VCaP (cell line): ENCODE measurements at regions not wholly inside any gene's neighbourhood (a gene's known extent, or its start where the extent isn't known, plus 50 kb on each side); places are given as distances from the start of the nearest gene placed in this dataset.

Experiments
- H3K27ac ChIP-seq: fragments of 450-650 bp; 2 replicates; pipeline ENCODE4 v1.5.1; 2017
- TF ChIP-seq, protein P1 (sequence below): fragments of 450-650 bp; conservative IDR thresholded peaks from 2 replicates; pipeline ENCODE4 v1.5.1; 2017; ENCODE audit warnings: mild to moderate bottlenecking, moderate library complexity

DNA sequence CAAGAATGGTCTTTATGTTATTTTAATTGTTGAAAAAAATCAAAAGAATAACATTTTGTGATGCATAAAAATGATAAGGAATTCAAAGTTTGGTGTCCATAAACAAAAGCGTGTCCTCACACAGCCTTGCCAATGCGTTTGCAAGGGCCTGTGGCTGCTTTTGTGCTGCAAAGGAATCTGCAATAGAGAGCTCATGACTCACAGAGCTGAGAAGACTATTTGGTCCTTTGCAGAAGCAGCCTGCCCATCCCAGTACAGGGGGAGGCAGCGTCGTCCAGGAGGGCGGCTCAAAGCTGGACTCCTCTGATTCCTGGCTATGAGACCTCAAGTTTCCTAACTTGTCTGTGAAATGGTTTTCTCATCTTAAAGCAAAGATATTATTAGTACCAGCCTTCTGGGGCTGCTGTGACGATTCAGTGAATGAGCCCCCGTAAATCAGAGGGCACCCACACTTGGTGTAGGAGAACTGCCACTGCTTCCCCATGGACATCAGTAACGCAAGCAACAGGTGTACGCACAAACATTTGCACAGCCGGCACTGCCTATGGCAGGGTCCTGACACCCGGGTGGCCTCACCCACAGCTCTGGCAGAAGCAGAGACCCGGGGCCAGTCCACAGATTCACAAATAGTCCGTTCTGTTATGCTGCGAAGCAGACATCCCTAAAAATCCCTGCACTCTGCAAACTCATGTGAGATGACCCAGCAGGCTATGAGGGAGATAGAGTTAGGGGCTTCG is 70.6 kb upstream of the ASAP2 start:
- H3K27ac ChIP-seq: no peak overlapping the region
- TF ChIP-seq, protein P1, sequence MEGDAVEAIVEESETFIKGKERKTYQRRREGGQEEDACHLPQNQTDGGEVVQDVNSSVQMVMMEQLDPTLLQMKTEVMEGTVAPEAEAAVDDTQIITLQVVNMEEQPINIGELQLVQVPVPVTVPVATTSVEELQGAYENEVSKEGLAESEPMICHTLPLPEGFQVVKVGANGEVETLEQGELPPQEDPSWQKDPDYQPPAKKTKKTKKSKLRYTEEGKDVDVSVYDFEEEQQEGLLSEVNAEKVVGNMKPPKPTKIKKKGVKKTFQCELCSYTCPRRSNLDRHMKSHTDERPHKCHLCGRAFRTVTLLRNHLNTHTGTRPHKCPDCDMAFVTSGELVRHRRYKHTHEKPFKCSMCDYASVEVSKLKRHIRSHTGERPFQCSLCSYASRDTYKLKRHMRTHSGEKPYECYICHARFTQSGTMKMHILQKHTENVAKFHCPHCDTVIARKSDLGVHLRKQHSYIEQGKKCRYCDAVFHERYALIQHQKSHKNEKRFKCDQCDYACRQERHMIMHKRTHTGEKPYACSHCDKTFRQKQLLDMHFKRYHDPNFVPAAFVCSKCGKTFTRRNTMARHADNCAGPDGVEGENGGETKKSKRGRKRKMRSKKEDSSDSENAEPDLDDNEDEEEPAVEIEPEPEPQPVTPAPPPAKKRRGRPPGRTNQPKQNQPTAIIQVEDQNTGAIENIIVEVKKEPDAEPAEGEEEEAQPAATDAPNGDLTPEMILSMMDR: no peak

DNA sequence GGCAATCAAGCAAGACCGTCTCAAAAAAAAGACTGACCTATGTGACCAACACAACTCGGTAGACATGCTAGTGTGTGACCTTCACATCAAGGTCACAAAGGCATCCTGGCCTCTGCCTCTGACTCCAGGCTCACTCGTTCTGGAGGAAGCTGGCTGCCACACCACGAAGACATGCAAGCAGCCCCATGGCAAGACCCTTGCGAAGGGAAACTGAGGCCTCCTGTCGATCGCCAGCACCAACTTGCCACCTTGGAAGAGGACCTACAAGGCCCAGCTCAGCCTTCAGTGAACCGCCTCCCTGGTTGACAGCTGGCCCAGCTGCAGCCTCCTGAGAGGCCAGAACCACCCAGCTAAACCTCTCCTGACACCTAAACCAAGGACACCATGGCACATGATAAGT is 79.3 kb upstream of the ASAP2 start:
- H3K27ac ChIP-seq: no peak overlapping the region
- TF ChIP-seq, protein P1: no peak

DNA sequence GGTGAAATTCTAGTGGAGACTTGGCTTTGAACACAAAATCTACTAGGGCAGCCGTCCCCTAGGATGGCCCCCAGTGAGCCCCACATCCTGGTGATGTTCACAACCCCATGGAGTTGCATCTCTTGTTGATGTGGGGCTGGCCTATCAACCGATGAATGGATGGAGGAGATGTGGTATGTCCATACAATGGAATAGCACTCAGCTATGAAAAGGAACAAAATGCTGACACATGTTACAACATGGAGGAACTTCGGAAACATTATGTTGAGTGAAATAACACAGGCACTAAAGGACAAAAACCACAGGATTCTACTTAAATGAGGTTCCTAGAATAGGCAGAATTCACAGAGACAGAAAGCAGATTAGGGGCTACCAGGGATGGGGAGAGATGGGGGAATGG is 80.1 kb upstream of the ASAP2 start:
- H3K27ac ChIP-seq: no peak overlapping the region
- TF ChIP-seq, protein P1: no peak

DNA sequence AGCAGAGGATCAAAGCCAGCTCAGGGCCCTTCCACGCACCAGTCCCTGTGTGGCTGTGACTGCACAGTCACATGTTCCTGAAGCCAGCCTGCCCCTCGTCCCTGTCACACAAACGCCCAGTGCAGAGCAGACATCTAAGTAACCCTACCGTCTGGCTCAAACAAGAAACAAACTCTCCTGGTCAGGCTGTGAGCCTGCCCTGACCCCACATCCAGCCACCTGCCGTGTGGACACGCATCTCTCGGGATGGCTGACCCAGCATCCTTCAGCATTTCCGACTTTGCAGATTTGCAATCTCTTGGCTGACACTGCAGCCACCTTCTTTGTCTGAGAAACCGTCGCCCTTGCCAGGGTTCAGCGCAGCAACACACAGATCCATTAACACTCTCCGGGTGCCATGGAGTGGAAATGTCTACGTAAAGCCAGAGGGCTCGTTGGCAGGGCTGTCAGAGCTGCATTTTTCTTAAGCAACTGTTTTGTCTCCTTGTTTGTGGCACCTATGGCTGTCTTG is 82.3 kb upstream of the ASAP2 start:
- no peak overlapping the region for H3K27ac ChIP-seq
- TF ChIP-seq, protein P1: no peak

DNA sequence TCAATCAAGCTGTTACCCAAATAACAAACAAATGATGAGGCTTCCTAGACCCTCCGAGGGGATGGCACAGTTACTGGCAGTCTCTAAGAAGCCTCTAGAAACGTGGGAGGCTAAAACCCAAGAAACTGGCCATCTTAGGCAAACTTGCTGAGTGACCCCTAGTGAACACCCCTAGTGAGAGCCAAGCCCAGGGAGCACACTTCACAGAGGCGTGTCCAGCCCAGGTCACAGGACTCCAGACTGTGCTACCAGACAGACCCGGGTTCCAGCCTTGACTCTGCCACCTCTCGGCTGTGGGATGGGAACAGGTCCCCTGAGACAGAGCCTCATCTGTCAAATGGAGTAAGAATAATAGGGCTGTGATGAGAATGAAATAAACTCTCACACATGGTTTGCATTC is 83.5 kb upstream of the ASAP2 start:
- H3K27ac ChIP-seq: no peak overlapping the region
- TF ChIP-seq, protein P1: no peak

DNA sequence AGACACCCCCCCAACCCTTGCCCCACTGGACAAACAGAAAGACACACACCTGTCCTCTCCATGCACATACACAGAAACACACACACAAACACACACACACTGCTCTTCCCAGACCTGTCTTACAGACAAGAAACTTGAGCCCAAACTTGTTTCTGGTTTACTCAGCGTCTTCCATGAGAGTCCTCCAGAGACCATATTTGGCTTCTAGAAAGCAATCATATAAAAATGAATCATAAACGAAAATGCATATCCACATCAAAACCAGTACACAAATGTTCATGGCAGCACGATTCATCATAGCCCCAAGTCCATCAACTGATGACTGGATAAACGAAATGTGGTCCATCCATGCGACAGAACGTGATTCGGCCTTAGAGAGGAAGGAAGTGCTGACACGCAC is 84.2 kb upstream of the ASAP2 start:
- no peak overlapping the region for H3K27ac ChIP-seq
- TF ChIP-seq, protein P1: no peak

DNA sequence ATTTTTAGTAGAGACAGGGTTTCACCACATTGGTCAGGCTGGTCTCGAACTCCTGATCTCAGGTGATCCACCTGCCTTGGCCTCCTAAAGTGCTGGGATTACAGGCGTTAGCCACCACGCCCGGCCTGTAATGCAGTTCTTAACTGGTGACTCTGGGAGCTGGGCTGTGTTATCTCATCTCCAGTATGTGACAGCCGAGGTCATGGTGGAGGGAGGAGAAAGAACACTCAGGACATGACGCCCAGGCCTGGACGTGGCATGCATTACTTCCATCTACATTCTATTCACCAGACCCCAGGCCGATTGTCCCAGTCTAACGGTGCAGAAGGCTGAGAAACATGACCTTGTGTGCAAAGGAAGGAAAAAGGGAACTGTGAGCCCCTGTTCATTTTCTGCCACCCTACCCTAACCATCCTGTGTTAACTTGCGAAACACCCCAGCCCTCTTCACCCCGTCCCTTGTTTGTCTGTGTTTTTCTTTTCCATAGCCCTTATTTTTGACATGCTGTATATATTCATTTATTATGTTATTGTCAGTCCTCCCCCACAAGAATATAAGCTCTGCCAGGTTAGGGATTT is 88.1 kb upstream of the ASAP2 start:
- TF ChIP-seq, protein P1: no peak
- H3K27ac ChIP-seq: no peak overlapping the region
